Mammary epithelial cell (primary cell): ENCODE measurements at regions not wholly inside any gene's neighbourhood (a gene's known extent, or its start where the extent isn't known, plus 50 kb on each side); places are given as distances from the start of the nearest gene placed in this dataset.

Experiments
- CTCF ChIP-seq, 2 donors: IDR thresholded peaks in 1 of 2; conservative IDR thresholded peaks in 1 of 2; 2 replicates each; pipeline ENCODE4 v1.5.1; 2011 to 2012; ENCODE audit warnings: inconsistent platforms in 2 of 2, low read length in 2 of 2, mild to moderate bottlenecking in 2 of 2, control low read depth in 1 of 2, low read depth in 1 of 2; ENCODE audit not compliant: insufficient read depth in 1 of 2; ENCODE audit errors: extremely low read depth in 1 of 2
- EZH2 ChIP-seq: IDR thresholded peaks from 2 replicates; pipeline ENCODE4 v1.6.1; 2012; ENCODE audit warnings: low read length, inconsistent platforms, borderline replicate concordance

- TF ChIP-seq CTCF (conservative IDR thresholded peaks at IDR 0.05 in 1 of 2, IDR thresholded peaks at IDR 0.05 in 1 of 2; ENCODE audit: extremely low read depth in 1 of 2, insufficient read depth in 1 of 2, low read depth in 1 of 2, low read length in 2 of 2) (no peak), EZH2 (no peak)
These were observed 208.6 kb upstream of the PPP2R2D start for GRCh38 chr10:131692176-131692575.
